NCI-H526 (cell line): ENCODE measurements at regions not wholly inside any gene's neighbourhood (a gene's known extent, or its start where the extent isn't known, plus 50 kb on each side); places are given as distances from the start of the nearest gene placed in this dataset.

Experiments
- DNase-seq, 2 experiments: peaks; one replicate each; lab custom pipeline; 2025; lab: John Stamatoyannopoulos, UW

GRCh38 chr4:138616775-138617174 is 374.6 kb upstream of the SLC7A11 start:
- DNase-seq: no peak

- DNase-seq: no peak
These were observed 372.4 kb upstream of the SLC7A11 start for GRCh38 chr4:138614398-138615142.

- no peak for DNase-seq
These were observed 370.3 kb upstream of the SLC7A11 start for GRCh38 chr4:138612428-138612827.

GRCh38 chr4:138611721-138612120 is 369.6 kb upstream of the SLC7A11 start:
- DNase-seq: peak in 1 of 2 experiments; percentile 25

GRCh38 chr4:138611017-138611416 is 368.9 kb upstream of the SLC7A11 start:
- no peak for DNase-seq

- DNase-seq: no peak
These were observed 367.8 kb upstream of the SLC7A11 start for GRCh38 chr4:138609943-138610350.

- DNase-seq: no peak
These were observed 362.4 kb upstream of the SLC7A11 start for GRCh38 chr4:138604556-138604955.

GRCh38 chr4:138602664-138603063 is 360.5 kb upstream of the SLC7A11 start:
- DNase-seq: no peak

GRCh38 chr4:138599965-138600364 is 357.8 kb upstream of the SLC7A11 start:
- DNase-seq: no peak

- DNase-seq: no peak
These were observed 356.1 kb upstream of the SLC7A11 start for GRCh38 chr4:138598226-138598625.

GRCh38 chr4:138596896-138597295 is 354.7 kb upstream of the SLC7A11 start:
- no peak for DNase-seq

- no peak for DNase-seq
These were observed 353.7 kb upstream of the SLC7A11 start for GRCh38 chr4:138595731-138596460.

- DNase-seq: no peak
These were observed 353.0 kb upstream of the SLC7A11 start for GRCh38 chr4:138595171-138595570.

- no peak for DNase-seq
These were observed 350.6 kb upstream of the SLC7A11 start for GRCh38 chr4:138592796-138593195.

GRCh38 chr4:138591808-138592207 is 349.7 kb upstream of the SLC7A11 start:
- no peak for DNase-seq

- DNase-seq: no peak
These were observed 346.4 kb upstream of the SLC7A11 start for GRCh38 chr4:138588501-138588900.

GRCh38 chr4:138579146-138579545 is 337.0 kb upstream of the SLC7A11 start:
- DNase-seq: no peak

- peak in 1 of 2 experiments; percentile 3 for DNase-seq
These were observed 335.7 kb upstream of the SLC7A11 start for GRCh38 chr4:138577826-138578225.

- DNase-seq: no peak
These were observed 335.0 kb upstream of the SLC7A11 start for GRCh38 chr4:138577145-138577544.

- DNase-seq: peak in 1 of 2 experiments; percentile 56
These were observed 334.5 kb upstream of the SLC7A11 start for GRCh38 chr4:138576684-138577083.

- DNase-seq: no peak
These were observed 331.1 kb upstream of the SLC7A11 start for GRCh38 chr4:138573246-138573645.

GRCh38 chr4:138572007-138572406 is 329.9 kb upstream of the SLC7A11 start:
- no peak for DNase-seq

GRCh38 chr4:138567696-138568095 is 325.5 kb upstream of the SLC7A11 start:
- no peak for DNase-seq
